ENCODE measurements at regions not wholly inside any gene's neighbourhood (a gene's known extent, or its start where the extent isn't known, plus 50 kb on each side); places are given as distances from the start of the nearest gene placed in this dataset.

DNA sequence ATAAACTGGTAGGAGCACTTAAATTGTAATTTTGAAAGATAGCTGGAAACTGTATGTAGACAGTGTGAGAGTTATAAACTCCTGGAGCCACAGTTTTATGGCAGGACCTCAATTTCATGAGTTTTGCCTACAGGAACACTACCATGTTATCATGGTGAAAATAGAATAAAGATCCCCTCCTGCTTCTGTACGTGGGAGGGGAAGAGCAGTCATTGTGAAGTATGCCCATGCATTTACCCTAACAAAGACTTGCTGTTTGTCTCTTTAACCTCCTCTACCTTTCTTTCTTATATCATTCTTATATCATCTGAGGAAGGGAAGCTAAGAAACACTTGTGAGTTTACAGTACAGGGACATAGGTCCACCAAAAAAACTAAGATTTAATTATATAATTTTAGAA lies 327.0 kb downstream of the PCDH10 start:
- no peak for TF ChIP-seq EP300 (IDR thresholded peaks at IDR 0.05)
- no peak for TF ChIP-seq POLR2A (IDR thresholded peaks at IDR 0.05)
- no peak for TF ChIP-seq POLR2AphosphoS5 (IDR thresholded peaks at IDR 0.05)

All from upper lobe of left lung (tissue), 4 donors.